ENCODE measurements at regions not wholly inside any gene's neighbourhood (a gene's known extent, or its start where the extent isn't known, plus 50 kb on each side); places are given as distances from the start of the nearest gene placed in this dataset.

DNA sequence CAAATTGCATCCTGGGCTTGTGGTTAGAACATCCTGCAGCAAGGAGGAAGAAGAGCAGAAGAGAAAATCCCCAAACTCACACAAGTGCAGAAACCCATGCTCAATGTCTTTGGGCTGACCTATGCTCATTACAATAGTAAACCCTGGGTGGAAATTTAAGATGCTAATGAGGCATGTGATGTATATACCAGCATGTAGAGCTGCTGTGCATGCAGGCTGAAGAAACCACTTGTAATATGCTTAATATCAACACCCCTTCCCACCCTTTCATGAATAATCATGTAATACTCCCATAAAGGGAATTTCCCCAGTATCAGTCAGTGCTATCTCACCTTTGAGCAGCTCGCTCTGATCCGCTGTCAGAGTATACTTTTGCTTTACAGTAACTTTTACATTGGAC, 90.0 kb upstream of the GRIK2 start:
- ATAC-seq (no peak), DNase-seq (no peak)
- Histone ChIP-seq H3K4me1 (no peaks in the 10 kb centered on the region), H3K4me3 (no peak overlapping the region), H3K9me3 (no peaks in the 10 kb centered on the region), H3K27me3 (no peaks in the 10 kb centered on the region), H3K27ac (no peak overlapping the region), H3K36me3 (no peaks in the 10 kb centered on the region)
- no peak for TF ChIP-seq CTCF (IDR thresholded peaks at IDR 0.05 in 4 of 5, conservative IDR thresholded peaks at IDR 0.05 in 1 of 5)
- TF ChIP-seq POLR2A (IDR thresholded peaks at IDR 0.05): no peak
- intact Hi-C loops (cut with DNase I; ENCODE audit: low total_unique reads): no loop called here
- in situ Hi-C loops (cut with MboI; ENCODE audit: low sequenced_read_pairs in 4 of 4): no loop called here

DNA sequence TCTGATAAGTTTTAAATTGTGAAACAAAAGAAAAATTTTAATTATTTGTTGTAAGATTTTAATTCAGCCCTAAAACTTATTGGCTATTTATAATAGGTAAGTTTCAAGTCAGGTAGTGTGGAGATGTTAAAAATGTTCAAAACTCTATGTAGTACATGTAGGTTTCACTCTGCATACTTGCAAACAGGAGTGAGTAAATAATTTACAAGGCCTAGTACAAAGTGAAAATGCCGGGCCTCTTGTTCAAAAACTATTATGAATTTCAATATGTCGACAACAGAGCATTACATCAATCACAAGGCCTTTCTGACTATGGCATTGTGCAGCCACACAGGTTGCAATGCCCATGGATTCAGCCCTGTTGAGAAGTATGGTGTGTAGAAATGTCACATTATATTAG, 80.9 kb upstream of the GRIK2 start:
- intact Hi-C loops (cut with DNase I; ENCODE audit: low total_unique reads) (no loop called here), in situ Hi-C loops (cut with MboI; ENCODE audit: low sequenced_read_pairs in 4 of 4) (no loop called here)
- Histone ChIP-seq H3K4me3 (no peak overlapping the region), H3K27me3 (no peaks in the 10 kb centered on the region), H3K4me1 (no peaks in the 10 kb centered on the region), H3K27ac (no peak overlapping the region), H3K36me3 (no peaks in the 10 kb centered on the region), H3K9me3 (no peaks in the 10 kb centered on the region)
- TF ChIP-seq CTCF (IDR thresholded peaks at IDR 0.05 in 4 of 5, conservative IDR thresholded peaks at IDR 0.05 in 1 of 5) (no peak), POLR2A (IDR thresholded peaks at IDR 0.05) (no peak)
- ATAC-seq (no peak), DNase-seq (no peak)

DNA sequence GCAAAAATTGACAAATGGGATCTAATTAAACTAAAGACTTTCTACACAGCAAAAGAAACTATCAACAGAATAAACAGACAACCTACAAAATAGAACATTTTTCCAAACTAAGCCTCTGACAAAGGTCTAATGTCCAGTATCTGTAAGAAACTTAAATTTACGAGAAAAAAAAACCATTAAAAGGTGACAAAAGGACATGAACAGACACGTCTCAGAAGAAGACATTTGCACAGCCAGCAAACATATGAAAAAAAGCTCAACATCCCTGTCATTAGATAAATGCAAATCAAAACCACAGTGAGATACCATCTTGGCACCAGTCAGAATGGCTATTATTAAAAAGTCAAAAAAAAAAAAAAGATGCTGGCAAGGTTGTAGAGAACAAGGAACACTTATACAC, 70.6 kb upstream of the GRIK2 start:
- H3K4me1 ChIP-seq: no peaks in the 10 kb centered on the region
- no peaks in the 10 kb centered on the region for H3K9me3 ChIP-seq
- ATAC-seq (no peak), DNase-seq (no peak)
- H3K4me3 ChIP-seq: no peak overlapping the region
- no peaks in the 10 kb centered on the region for H3K27me3 ChIP-seq
- H3K36me3 ChIP-seq: no peaks in the 10 kb centered on the region
- intact Hi-C loops (cut with DNase I; ENCODE audit: low total_unique reads) (no loop called here), in situ Hi-C loops (cut with MboI; ENCODE audit: low sequenced_read_pairs in 4 of 4) (no loop called here)
- no peak for TF ChIP-seq CTCF (IDR thresholded peaks at IDR 0.05 in 4 of 5, conservative IDR thresholded peaks at IDR 0.05 in 1 of 5)
- no peak for TF ChIP-seq POLR2A (IDR thresholded peaks at IDR 0.05)
- no peak overlapping the region for H3K27ac ChIP-seq

DNA sequence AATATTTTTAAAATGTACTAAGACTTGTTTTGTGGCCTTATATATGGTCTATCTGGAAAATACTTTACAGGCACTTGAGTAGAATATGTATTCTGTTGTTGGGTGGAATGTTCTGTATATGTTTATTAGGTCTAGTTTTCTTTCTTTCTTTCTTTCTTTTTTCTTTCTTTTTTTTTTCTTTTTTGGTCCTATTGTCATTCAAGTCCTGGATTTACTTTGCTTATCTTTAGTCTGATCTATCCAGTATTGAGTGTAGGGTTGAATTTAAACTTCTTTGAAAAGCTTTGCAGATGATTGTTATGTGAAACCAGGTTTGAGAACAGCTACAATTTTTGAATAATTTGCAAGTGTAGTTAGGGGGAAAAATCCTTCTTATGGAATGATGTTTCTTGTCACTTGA, 67.1 kb upstream of the GRIK2 start:
- H3K27me3 ChIP-seq: no peaks in the 10 kb centered on the region
- H3K9me3 ChIP-seq: no peaks in the 10 kb centered on the region
- TF ChIP-seq CTCF (IDR thresholded peaks at IDR 0.05 in 4 of 5, conservative IDR thresholded peaks at IDR 0.05 in 1 of 5) (no peak), POLR2A (IDR thresholded peaks at IDR 0.05) (no peak)
- intact Hi-C loops (cut with DNase I; ENCODE audit: low total_unique reads) (no loop called here), in situ Hi-C loops (cut with MboI; ENCODE audit: low sequenced_read_pairs in 4 of 4) (no loop called here)
- no peak overlapping the region for H3K27ac ChIP-seq
- H3K4me1 ChIP-seq: no peaks in the 10 kb centered on the region
- no peak overlapping the region for H3K4me3 ChIP-seq
- no peak for ATAC-seq
- no peak for DNase-seq
- no peaks in the 10 kb centered on the region for H3K36me3 ChIP-seq

GRCh38 chr6:101341926-101342325, 51.6 kb upstream of the GRIK2 start:
- Histone ChIP-seq H3K36me3 (no peaks in the 10 kb centered on the region), H3K4me3 (no peak overlapping the region), H3K9me3 (no peaks in the 10 kb centered on the region), H3K27ac (no peak overlapping the region), H3K27me3 (no peaks in the 10 kb centered on the region), H3K4me1 (no peaks in the 10 kb centered on the region)
- intact Hi-C loops (cut with DNase I; ENCODE audit: low total_unique reads): no loop called here
- no peak for TF ChIP-seq CTCF (IDR thresholded peaks at IDR 0.05 in 4 of 5, conservative IDR thresholded peaks at IDR 0.05 in 1 of 5)
- no peak for TF ChIP-seq POLR2A (IDR thresholded peaks at IDR 0.05)
- ATAC-seq: no peak
- in situ Hi-C loops (cut with MboI; ENCODE audit: low sequenced_read_pairs in 4 of 4): no loop called here
- no peak for DNase-seq

Measured in gastrocnemius medialis (tissue), 4 donors.